H54 (cell line): ENCODE measurements at regions not wholly inside any gene's neighbourhood (a gene's known extent, or its start where the extent isn't known, plus 50 kb on each side); places are given as distances from the start of the nearest gene placed in this dataset.
A peak's percentile ranks its signal among the peaks of the same experiment; 100 is the strongest.
"Not testable (repeated sequence)": the region's sequence is repeated elsewhere in the genome, so short reads cannot be mapped to it uniquely, and the experiment has no call there.

Experiments
- DNase-seq: peaks from one replicate; pipeline ENCODE4 v3.0.0; 2011; ENCODE audit warnings: low spot score, mixed read lengths; ENCODE audit not compliant: insufficient read length
- FAIRE-seq: peaks from 3 replicates; lab custom pipeline; 2011; peaks lifted over from hg19 to GRCh38; lab: Jason Lieb, UNC
- POLR2A ChIP-seq: IDR thresholded peaks from 2 replicates; pipeline ENCODE4 v1.6.1; 2011; ENCODE audit warnings: low read depth, mild to moderate bottlenecking, low read length

DNA sequence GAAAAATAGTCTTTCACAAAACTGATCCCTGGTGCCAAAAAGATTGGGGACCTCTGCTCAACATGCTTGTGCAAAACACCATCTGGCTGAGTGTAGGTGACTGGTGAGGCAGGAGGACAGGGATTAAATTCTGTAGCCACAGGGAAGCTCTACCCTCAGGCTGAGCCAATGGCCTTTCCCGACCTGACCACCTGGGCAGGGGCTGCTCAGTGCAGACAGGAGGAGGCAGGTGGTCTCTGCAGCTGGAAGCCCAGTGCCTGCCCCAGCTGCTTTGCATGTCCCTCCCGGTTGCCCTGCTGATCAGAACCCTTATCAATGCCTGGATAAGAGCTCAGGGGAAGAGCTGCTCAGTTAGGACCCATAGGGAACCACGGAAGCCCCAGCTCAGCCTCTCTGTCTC is 235.3 kb downstream of the ANKRD36 start:
- DNase-seq (no peak), FAIRE-seq (no peak)
- no peak for TF ChIP-seq POLR2A

DNA sequence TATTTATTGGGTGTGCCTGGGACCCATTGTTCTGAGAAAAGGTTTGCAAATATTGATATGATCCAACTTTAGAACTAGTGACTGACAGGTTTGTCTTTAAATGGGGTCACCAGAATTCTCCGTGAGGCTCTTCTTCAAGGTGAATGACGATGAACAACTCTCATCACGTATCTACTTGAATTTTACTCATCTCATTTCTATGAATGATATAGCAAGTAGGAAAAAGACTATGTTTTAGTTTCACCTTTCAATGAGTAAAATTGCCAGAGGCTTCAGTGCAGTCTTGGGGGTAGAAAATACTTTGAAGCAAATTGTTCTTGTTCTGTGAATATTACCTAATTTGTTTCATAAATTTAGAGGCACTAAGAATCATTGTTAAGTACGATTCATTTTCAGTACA is 232.0 kb downstream of the ANKRD36 start:
- not testable (repeated sequence) for FAIRE-seq, DNase-seq

DNA sequence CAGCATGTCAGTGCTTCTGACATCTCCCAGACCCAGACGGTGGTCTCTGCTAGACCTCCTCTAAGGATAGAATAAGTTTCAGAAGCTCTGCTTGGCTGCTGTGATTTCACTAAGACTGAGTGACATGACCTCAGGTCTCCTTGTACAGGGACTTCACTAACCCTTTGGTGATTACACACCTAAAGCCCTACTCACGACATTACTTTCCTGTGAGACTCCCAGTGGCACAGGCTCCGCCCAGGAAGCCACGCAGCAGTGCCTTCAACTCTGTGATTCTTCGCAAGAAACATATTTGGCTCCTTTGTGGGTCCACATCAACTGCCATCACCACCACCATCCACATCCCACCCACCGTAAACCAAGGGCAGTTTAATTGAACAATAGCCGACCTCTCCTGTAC is 220.7 kb downstream of the ANKRD36 start:
- FAIRE-seq, DNase-seq: not testable (repeated sequence)

DNA sequence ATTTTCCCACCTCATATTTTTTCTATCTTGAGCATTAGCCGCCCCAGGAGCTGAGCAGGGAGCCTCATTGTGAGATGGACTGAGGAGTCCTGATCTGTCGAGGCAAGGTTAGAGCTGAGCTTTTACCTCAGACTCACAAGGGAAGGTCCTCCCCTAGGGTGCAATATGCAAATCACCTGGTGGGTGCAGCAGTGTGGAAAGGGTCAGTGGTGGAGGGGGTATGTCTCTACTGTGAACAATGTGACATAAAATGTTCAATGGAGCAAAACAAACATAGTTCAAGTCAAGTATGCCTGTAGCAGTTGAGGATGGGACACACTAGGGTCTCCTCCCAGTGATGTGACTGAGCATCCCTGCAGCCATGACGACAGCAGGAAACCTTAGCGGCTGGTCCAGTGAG is 219.2 kb downstream of the ANKRD36 start:
- DNase-seq, FAIRE-seq: not testable (repeated sequence)

DNA sequence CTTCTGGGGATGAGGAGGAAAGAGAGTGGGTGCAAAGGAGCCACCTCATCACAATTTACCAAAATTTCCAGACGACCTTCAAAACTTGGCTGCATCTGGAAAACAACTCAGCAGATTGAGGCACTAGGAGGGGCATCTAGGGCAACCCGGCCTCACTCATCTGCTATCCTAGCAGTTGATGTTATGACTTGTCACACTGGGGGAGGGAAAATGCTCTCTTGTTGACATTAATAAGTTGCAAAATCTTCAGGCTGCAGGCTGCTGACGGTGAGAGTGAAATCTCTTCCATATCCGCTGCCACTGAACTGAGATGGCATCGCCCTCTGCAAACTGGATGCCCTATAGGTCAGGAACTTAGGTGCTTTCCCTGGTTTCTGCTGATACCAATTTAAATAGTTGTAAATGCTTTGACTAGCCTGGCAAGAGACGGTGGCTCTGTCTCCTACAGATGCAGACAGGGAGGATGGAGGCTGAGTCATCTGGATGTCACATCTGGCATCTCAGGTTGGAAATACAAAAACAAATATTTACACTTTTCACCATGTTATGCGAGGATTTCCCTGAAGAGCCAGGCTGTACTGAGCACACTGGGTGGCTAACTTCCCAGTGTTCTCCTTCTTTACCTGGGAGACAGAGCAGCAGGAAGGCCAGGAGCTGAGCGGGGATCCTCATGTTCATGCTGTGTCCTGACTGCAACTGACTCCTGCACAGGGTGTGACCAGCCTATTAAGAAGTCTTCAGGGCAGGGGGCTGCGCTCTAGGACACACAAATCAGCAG is 209.2 kb downstream of the ANKRD36 start:
- not testable (repeated sequence) for FAIRE-seq, DNase-seq

DNA sequence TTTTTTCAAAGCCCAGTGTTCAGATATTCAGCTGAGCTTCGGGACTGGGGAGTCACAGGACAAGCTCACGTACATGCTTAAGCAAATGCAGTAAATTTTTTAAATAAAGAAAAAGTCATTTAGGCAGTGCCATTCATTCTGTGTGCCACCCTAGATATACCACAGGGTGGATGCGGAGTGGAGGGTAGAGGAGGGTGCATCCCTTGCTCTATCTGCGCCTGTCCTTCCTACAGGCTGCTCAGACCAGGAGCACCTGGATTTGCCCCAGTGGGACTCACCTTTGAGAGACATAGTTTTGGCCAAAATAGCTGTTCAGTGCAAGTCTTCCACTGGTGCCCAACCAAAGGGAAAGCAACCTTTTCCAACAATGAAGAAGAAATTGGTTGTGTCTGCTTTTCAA is 202.4 kb downstream of the ANKRD36 start:
- DNase-seq, FAIRE-seq: not testable (repeated sequence)

DNA sequence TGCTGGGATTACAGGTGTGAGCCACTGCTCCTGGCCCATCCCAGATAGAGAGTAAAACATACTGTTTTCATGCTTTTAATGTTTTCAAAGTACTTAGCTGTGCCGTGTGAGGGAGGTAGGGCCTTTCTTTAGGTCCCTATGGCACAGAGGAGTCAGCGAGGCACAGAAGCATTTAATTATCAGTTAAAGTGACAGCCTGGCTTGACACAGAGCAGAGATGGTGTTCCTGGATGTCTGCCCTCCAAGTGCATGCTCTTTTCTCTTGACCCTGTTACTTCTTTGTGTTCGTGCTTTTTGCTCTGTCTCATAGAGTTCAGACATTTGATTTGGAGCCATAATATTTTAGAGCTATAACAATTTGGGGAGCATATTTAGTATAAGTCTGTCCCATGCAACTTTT is 199.5 kb downstream of the ANKRD36 start:
- not testable (repeated sequence) for DNase-seq, FAIRE-seq

DNA sequence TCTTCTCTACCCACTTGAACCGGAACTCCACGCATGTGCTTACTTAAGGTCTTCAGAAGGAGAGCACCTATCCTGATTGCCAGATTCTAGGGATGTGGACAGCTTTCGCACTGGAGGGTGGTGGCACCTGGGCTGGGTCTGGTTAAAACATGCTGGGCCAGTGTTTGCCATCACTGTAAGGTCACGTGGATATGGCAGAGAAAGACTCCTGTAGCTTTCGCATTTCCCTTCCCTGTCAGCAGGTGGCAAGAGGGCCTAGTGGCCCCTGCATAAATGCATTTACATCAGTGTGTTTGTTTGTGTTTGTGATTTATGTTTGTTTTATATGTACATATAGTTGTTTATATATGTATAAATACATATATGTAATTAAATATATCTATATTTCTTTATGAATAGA is 192.5 kb downstream of the ANKRD36 start:
- FAIRE-seq, result peak; percentile 75
- not testable (repeated sequence) for DNase-seq

DNA sequence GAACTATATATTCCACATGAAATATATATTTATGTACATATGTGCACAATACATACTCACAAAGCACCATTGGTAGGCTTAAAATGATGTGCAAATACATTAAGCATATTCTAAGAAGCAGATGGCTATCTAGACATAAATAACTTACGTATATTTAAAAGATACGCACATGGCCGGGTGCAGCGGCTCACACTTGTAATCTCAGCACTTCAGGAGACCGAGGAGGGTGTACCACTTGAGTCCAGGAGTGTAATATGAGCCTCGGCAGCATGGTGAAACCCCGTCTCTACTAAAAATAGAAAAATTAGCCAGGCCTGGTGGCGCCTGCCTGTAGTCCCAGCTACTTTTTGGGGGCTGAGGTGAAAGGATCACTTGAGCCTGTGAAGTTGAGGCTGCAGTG is 189.9 kb downstream of the ANKRD36 start:
- DNase-seq, FAIRE-seq: not testable (repeated sequence)

DNA sequence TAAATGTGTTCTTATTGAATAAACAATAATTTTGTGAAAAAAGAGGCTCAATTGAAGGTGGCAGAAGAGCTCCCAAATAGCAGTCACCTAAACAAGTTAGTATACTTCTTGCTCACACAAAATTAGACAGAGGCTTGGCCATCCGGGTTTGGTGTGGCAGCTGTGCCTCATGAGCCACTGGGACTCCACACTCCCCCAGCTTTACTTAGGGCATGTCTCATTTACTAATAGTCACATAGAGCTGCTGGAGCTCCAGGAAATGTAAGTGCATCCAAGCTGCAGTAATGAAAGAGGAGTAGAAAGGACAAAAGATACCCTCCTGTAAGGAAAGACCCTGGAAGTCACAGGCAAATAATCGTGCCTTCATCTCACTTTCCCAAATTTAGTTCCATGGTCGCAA is 188.8 kb downstream of the ANKRD36 start:
- FAIRE-seq, DNase-seq: not testable (repeated sequence)
